Thymus (tissue), 11 donors: ENCODE measurements at regions not wholly inside any gene's neighbourhood (a gene's known extent, or its start where the extent isn't known, plus 50 kb on each side); places are given as distances from the start of the nearest gene placed in this dataset.
"Not testable (repeated sequence)": the region's sequence is repeated elsewhere in the genome, so short reads cannot be mapped to it uniquely, and the experiment has no call there.

Experiments
- DNase-seq, 9 donors: peaks; one replicate each; pipeline ENCODE4 v3.0.0-alpha.2; 2013; ENCODE audit warnings: low spot score in 9 of 9, low read depth in 6 of 9, missing footprints in 1 of 9
- H3K27ac ChIP-seq, 2 donors: one replicate each; pipeline ENCODE4 v1.5.1; 2013; ENCODE audit warnings: control low read depth in 1 of 2, low read depth in 1 of 2, low read length in 1 of 2, mild to moderate bottlenecking in 1 of 2, moderate library complexity in 1 of 2
- H3K27me3 ChIP-seq, 2 donors: one replicate each; pipeline ENCODE4 v1.5.1; 2013; ENCODE audit warnings: low read length in 1 of 2; ENCODE audit not compliant: control insufficient read depth in 2 of 2, insufficient read depth in 1 of 2
- H3K36me3 ChIP-seq, 2 donors: one replicate each; pipeline ENCODE4 v1.5.1; 2013; ENCODE audit warnings: low read length in 1 of 2, mild to moderate bottlenecking in 1 of 2, moderate library complexity in 1 of 2; ENCODE audit not compliant: control insufficient read depth in 2 of 2, insufficient read depth in 2 of 2
- H3K4me1 ChIP-seq, 2 donors: one replicate each; pipeline ENCODE4 v1.5.1; 2013; ENCODE audit warnings: low read length in 2 of 2; ENCODE audit not compliant: control insufficient read depth in 2 of 2, insufficient read depth in 2 of 2
- H3K4me3 ChIP-seq, 2 donors: one replicate each; pipeline ENCODE4 v1.5.1; 2013; ENCODE audit warnings: low read length in 2 of 2, control low read depth in 1 of 2, mild to moderate bottlenecking in 1 of 2
- H3K9me3 ChIP-seq, 2 donors: one replicate each; pipeline ENCODE4 v1.5.1; 2013; ENCODE audit warnings: low read length in 1 of 2, mild to moderate bottlenecking in 1 of 2; ENCODE audit not compliant: control insufficient read depth in 2 of 2, insufficient read depth in 1 of 2
- WGBS: extraction: QIAGEN DNeasy Blood & Tissue Kit; methylation state at CpG from one replicate; pipeline ENCODE4 v1.1.7; 2013; 5-methylcytosine and 5-hydroxymethylcytosine counted together
- donor health status: healthy.

- H3K9me3 ChIP-seq = peaks cover 0 to 5% of the 10 kb centered on the region in 2 donors
- 89% methylated on average over 7 of the region's 7 CpGs for WGBS
- DNase-seq = no peak
These were observed 156.1 kb downstream of the IGLL1 start for GRCh38 chr22:23424031-23424430.

DNA sequence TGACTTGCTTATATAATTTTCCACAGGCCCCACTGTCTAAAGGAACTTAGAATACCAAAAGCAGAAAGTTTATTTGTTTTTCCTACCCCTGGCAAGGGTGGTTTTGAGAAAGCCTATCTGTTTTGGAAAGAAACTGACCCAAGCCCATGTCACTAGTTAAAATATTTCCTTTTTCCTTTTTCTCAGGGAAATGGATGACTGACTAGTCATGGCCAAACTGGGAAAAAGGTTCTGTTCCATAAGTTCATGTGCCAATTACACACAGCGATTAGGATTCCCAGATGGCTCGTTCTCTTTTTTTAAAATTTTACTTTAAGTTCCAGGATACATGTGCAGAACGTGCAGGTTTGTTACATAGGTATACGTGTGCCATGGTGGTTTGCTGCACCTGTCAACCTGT is 157.8 kb downstream of the IGLL1 start:
- H3K9me3 ChIP-seq, H3K27me3 ChIP-seq, DNase-seq, H3K4me1 ChIP-seq, H3K27ac ChIP-seq, H3K4me3 ChIP-seq, H3K36me3 ChIP-seq: not testable (repeated sequence)
- WGBS = 92% methylated on average over 4 of the region's 4 CpGs

More at GRCh38 chr22:23424031-23424430, 156.1 kb downstream of the IGLL1 start:
- no peaks in the 10 kb centered on the region for H3K27me3 ChIP-seq
- no peaks in the 10 kb centered on the region for H3K36me3 ChIP-seq
- H3K4me1 ChIP-seq = peaks cover 0 to 2% of the 10 kb centered on the region in 2 donors
- no peak overlapping the region for H3K27ac ChIP-seq
- H3K4me3 ChIP-seq = no peak overlapping the region

GRCh38 chr22:23421300-23421699 is 158.8 kb downstream of the IGLL1 start:
- 97% methylated on average over 6 of the region's 6 CpGs for WGBS
- not testable (repeated sequence) for H3K9me3 ChIP-seq, H3K4me3 ChIP-seq, H3K4me1 ChIP-seq, H3K27me3 ChIP-seq, DNase-seq, H3K36me3 ChIP-seq, H3K27ac ChIP-seq

DNA sequence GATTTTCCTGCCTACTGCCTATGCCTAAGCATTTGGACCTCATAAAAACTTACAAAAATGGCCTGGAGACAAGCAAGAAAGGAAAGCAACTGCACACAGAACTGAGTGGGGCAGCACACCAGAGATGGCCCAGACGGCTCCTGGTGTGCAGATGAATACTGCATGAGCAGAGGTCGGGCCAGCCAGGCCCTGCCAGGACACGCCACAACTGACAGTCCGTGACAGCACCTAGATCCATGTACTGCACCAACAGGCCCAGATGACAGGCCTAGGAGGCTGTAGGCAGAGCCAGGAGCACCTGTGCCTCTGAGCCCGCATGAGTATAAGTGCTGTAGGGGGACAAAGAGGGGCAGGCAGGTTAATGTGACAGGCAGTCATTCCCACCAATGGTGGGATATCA is 160.2 kb downstream of the IGLL1 start:
- Histone ChIP-seq H3K9me3 (no peaks in the 10 kb centered on the region), H3K36me3 (no peaks in the 10 kb centered on the region), H3K27me3 (no peaks in the 10 kb centered on the region), H3K4me1 (peaks cover 0 to 2% of the 10 kb centered on the region in 2 donors), H3K4me3 (no peak overlapping the region), H3K27ac (no peak overlapping the region)
- WGBS = 95% methylated on average over 5 of the region's 5 CpGs
- DNase-seq = no peak

DNA sequence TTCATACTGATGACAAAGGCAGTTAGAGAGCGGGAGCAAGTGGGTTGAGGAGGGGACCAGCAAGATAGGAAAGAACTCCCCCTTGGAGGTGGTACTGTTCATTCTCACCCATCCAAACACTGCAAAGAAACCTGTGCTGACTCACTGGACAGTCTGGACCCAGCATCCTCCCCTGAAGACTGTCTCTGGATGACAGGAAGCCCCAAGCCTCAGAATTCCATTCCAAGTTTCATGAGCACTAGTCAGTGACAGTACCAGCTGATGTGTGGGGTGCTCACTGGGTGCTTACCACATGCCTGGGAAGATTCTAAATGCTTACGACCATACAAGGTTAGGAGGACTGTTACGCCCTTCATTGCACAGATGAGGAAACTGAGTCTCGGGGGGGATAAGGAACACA is 160.9 kb downstream of the IGLL1 start:
- Histone ChIP-seq H3K27me3 (no peaks in the 10 kb centered on the region), H3K9me3 (no peaks in the 10 kb centered on the region), H3K4me1 (peaks cover 0 to 2% of the 10 kb centered on the region in 2 donors), H3K36me3 (no peaks in the 10 kb centered on the region), H3K4me3 (no peak overlapping the region), H3K27ac (no peak overlapping the region)
- 98% methylated on average over 4 of the region's 4 CpGs for WGBS
- DNase-seq = no peak

- no peaks in the 10 kb centered on the region for H3K4me1 ChIP-seq
- 98% methylated on average over 12 of the region's 12 CpGs for WGBS
- no peak overlapping the region for H3K4me3 ChIP-seq
- H3K9me3 ChIP-seq = no peaks in the 10 kb centered on the region
- no peaks in the 10 kb centered on the region for H3K36me3 ChIP-seq
- DNase-seq = no peak
- H3K27ac ChIP-seq = no peak overlapping the region
- no peaks in the 10 kb centered on the region for H3K27me3 ChIP-seq
These were observed 161.8 kb downstream of the IGLL1 start for GRCh38 chr22:23418159-23418788.

GRCh38 chr22:23417327-23417726 is 162.8 kb downstream of the IGLL1 start:
- DNase-seq, H3K27me3 ChIP-seq, H3K27ac ChIP-seq, H3K4me1 ChIP-seq, H3K4me3 ChIP-seq, H3K9me3 ChIP-seq, H3K36me3 ChIP-seq: not testable (repeated sequence)
- WGBS = 96% methylated on average over 3 of the region's 3 CpGs

GRCh38 chr22:23416169-23416690 is 163.9 kb downstream of the IGLL1 start:
- not testable (repeated sequence) for H3K4me3 ChIP-seq, H3K27me3 ChIP-seq, H3K27ac ChIP-seq, H3K36me3 ChIP-seq, DNase-seq, H3K9me3 ChIP-seq
- 96% methylated on average over 7 of the region's 8 CpGs for WGBS
- H3K4me1 ChIP-seq = peaks cover 12 to 19% of the 10 kb centered on the region in 2 donors

- no peaks in the 10 kb centered on the region for H3K27me3 ChIP-seq
- peaks cover 12 to 27% of the 10 kb centered on the region in 2 donors for H3K4me1 ChIP-seq
- 82% methylated on average over 8 of the region's 8 CpGs for WGBS
- no peak overlapping the region for H3K4me3 ChIP-seq
- no peak overlapping the region for H3K27ac ChIP-seq
- H3K36me3 ChIP-seq = no peaks in the 10 kb centered on the region
- H3K9me3 ChIP-seq = no peaks in the 10 kb centered on the region
- no peak for DNase-seq
These were observed 164.6 kb downstream of the IGLL1 start for GRCh38 chr22:23415490-23415851.
